ENCODE measurements at regions not wholly inside any gene's neighbourhood (a gene's known extent, or its start where the extent isn't known, plus 50 kb on each side); places are given as distances from the start of the nearest gene placed in this dataset.

- intact Hi-C loops (cut with DNase I) = no loop called here
- DNase-seq (no peak), ATAC-seq (peak in 2 of 4 donors; percentile 37 to 87)
- Histone ChIP-seq H3K4me1 (peaks cover 0 to 12% (median 0%) of the 10 kb centered on the region in 4 donors), H3K36me3 (no peaks in the 10 kb centered on the region), H3K27ac (no peak overlapping the region), H3K4me3 (no peak overlapping the region), H3K27me3 (no peaks in the 10 kb centered on the region), H3K9me3 (no peaks in the 10 kb centered on the region)
- TF ChIP-seq CTCF (IDR thresholded peaks at IDR 0.05) (no peak), POLR2A (IDR thresholded peaks at IDR 0.05) (no peak)
- 25% methylated on average over 2 of the region's 2 CpGs for WGBS (ENCODE audit: insufficient coverage, low coverage, low lambda C conversion rate, missing lambda C conversion rate)
These were observed 127.1 kb upstream of the ANKRD28 start for GRCh38 chr3:15924914-15925313.

GRCh38 chr3:15926871-15927270, 129.1 kb upstream of the ANKRD28 start:
- H3K9me3 ChIP-seq = no peaks in the 10 kb centered on the region
- WGBS (ENCODE audit: insufficient coverage, low coverage, low lambda C conversion rate, missing lambda C conversion rate) = 69% methylated on average over 2 of the region's 2 CpGs
- no peaks in the 10 kb centered on the region for H3K27me3 ChIP-seq
- H3K4me1 ChIP-seq = peaks cover 0 to 12% (median 0%) of the 10 kb centered on the region in 4 donors
- no peak overlapping the region for H3K4me3 ChIP-seq
- DNase-seq (no peak), ATAC-seq (no peak)
- H3K27ac ChIP-seq = no peak overlapping the region
- no peaks in the 10 kb centered on the region for H3K36me3 ChIP-seq
- intact Hi-C loops (cut with DNase I) = no loop called here
- TF ChIP-seq CTCF (IDR thresholded peaks at IDR 0.05) (no peak), POLR2A (IDR thresholded peaks at IDR 0.05) (no peak)

GRCh38 chr3:15927969-15928368, 130.2 kb upstream of the ANKRD28 start:
- no peaks in the 10 kb centered on the region for H3K27me3 ChIP-seq
- DNase-seq (no peak), ATAC-seq (no peak)
- H3K9me3 ChIP-seq = no peaks in the 10 kb centered on the region
- peaks cover 0 to 12% (median 0%) of the 10 kb centered on the region in 4 donors for H3K4me1 ChIP-seq
- H3K27ac ChIP-seq = no peak overlapping the region
- intact Hi-C loops (cut with DNase I) = no loop called here
- H3K36me3 ChIP-seq = no peaks in the 10 kb centered on the region
- TF ChIP-seq POLR2A (IDR thresholded peaks at IDR 0.05) = no peak
- no peak for TF ChIP-seq CTCF (IDR thresholded peaks at IDR 0.05)
- H3K4me3 ChIP-seq = no peak overlapping the region
- 25% methylated on average over 1 of the region's 1 CpG for WGBS (ENCODE audit: insufficient coverage, low coverage, low lambda C conversion rate, missing lambda C conversion rate)

GRCh38 chr3:15929944-15930571, 132.3 kb upstream of the ANKRD28 start:
- H3K4me3 ChIP-seq = no peak overlapping the region
- no peaks in the 10 kb centered on the region for H3K9me3 ChIP-seq
- TF ChIP-seq POLR2A (IDR thresholded peaks at IDR 0.05) = no peak
- TF ChIP-seq CTCF (IDR thresholded peaks at IDR 0.05) = no peak
- ATAC-seq (no peak), DNase-seq (no peak)
- H3K27ac ChIP-seq = no peak overlapping the region
- peaks cover 0 to 7% (median 0%) of the 10 kb centered on the region in 4 donors for H3K4me1 ChIP-seq
- no peaks in the 10 kb centered on the region for H3K36me3 ChIP-seq
- intact Hi-C loops (cut with DNase I) = no loop called here
- WGBS (ENCODE audit: insufficient coverage, low coverage, low lambda C conversion rate, missing lambda C conversion rate) = 74% methylated on average over 4 of the region's 4 CpGs
- H3K27me3 ChIP-seq = no peaks in the 10 kb centered on the region
